CD4-positive, alpha-beta memory T cell (primary cell): ENCODE measurements at regions not wholly inside any gene's neighbourhood (a gene's known extent, or its start where the extent isn't known, plus 50 kb on each side); places are given as distances from the start of the nearest gene placed in this dataset.

Experiments used
- CTCF ChIA-PET: fragments of 350-600 bp; sonication (Branson Sonifier 250); formaldehyde crosslinking; loops from one replicate; lab custom pipeline; 2021; ENCODE audit warnings: inconsistent platforms; ENCODE audit not compliant: partially characterized antibody; lab: Charles Lee
- POLR2A ChIA-PET: fragments of 350-600 bp; sonication (Branson Sonifier 250); formaldehyde crosslinking; loops from one replicate; lab custom pipeline; 2021; ENCODE audit not compliant: partially characterized antibody; lab: Charles Lee
- DNase-seq, 5 donors: peaks; one replicate each; pipeline versions ENCODE4 v3.0.0 to v3.0.0-alpha.2; 2020 to 2022; ENCODE audit warnings: mixed read lengths in 1 of 5
- H3K27ac ChIP-seq: one replicate; pipeline ENCODE4 v1.7.0; 2013; ENCODE audit warnings: low read depth, low read length
- H3K27me3 ChIP-seq: 2 replicates; pipeline ENCODE4 v1.7.0; 2013; ENCODE audit warnings: mild to moderate bottlenecking, low read length, moderate library complexity; ENCODE audit not compliant: insufficient read depth
- H3K36me3 ChIP-seq: 2 replicates; pipeline ENCODE4 v1.7.0; 2013; ENCODE audit warnings: mild to moderate bottlenecking, low read length, moderate library complexity; ENCODE audit not compliant: insufficient read depth
- H3K4me1 ChIP-seq: 2 replicates; pipeline ENCODE4 v1.7.0; 2013; ENCODE audit warnings: mild to moderate bottlenecking, low read length, moderate library complexity; ENCODE audit not compliant: insufficient read depth
- H3K4me3 ChIP-seq, 2 donors: one replicate each; pipeline ENCODE4 v1.7.0; 2013; ENCODE audit warnings: low read length in 2 of 2, mild to moderate bottlenecking in 1 of 2
- H3K9me3 ChIP-seq, 2 donors: one replicate each; pipeline ENCODE4 v1.7.0; 2013; ENCODE audit warnings: low read length in 2 of 2, control low read depth in 1 of 2; ENCODE audit not compliant: control insufficient read depth in 1 of 2
- H3K27ac Mint-ChIP-seq, 7 donors: one replicate each; pipeline ENCODE4 v1.8.0; 2020 to 2021; ENCODE audit warnings: mixed read lengths in 7 of 7, mild to moderate bottlenecking in 6 of 7, inconsistent platforms in 3 of 7, moderate library complexity in 3 of 7
- H3K27me3 Mint-ChIP-seq, 2 donors: one replicate each; pipeline ENCODE4 v1.8.0; 2020 to 2021; ENCODE audit warnings: mixed read lengths in 2 of 2
- H3K36me3 Mint-ChIP-seq, 2 donors: one replicate each; pipeline ENCODE4 v1.8.0; 2020 to 2021; ENCODE audit warnings: mixed read lengths in 2 of 2, inconsistent platforms in 1 of 2, mild to moderate bottlenecking in 1 of 2
- H3K4me1 Mint-ChIP-seq, 4 donors: one replicate each; pipeline ENCODE4 v1.8.0; 2020 to 2021; ENCODE audit warnings: mixed read lengths in 4 of 4, mild to moderate bottlenecking in 1 of 4
- H3K4me3 Mint-ChIP-seq, 8 donors: one replicate each; pipeline ENCODE4 v1.8.0; 2020 to 2021; ENCODE audit warnings: mixed read lengths in 8 of 8, mild to moderate bottlenecking in 7 of 8, moderate library complexity in 6 of 8, inconsistent platforms in 3 of 8
- H3K9me3 Mint-ChIP-seq, 8 donors: one replicate each; pipeline ENCODE4 v1.8.0; 2020 to 2021; ENCODE audit warnings: mixed read lengths in 8 of 8, mild to moderate bottlenecking in 5 of 8, inconsistent platforms in 3 of 8, moderate library complexity in 1 of 8
- intact Hi-C: fragments of 100-400 bp; cut with micrococcal nuclease; formaldehyde crosslinking; loops from one replicate; pipeline ENCODE4 v1.15.1; 2023

- intact Hi-C loops: no loop called here
- H3K36me3 Mint-ChIP-seq: no peaks in the 10 kb centered on the region
- H3K9me3 Mint-ChIP-seq: peaks cover 0 to 21% (median 5%) of the 10 kb centered on the region in 8 donors
- H3K27ac Mint-ChIP-seq: no peak overlapping the region
- no peaks in the 10 kb centered on the region for H3K27me3 Mint-ChIP-seq
- no peak overlapping the region for H3K27ac ChIP-seq
- ChIA-PET CTCF (no interaction called here), POLR2A (no interaction called here)
- no peak overlapping the region for H3K4me3 ChIP-seq
- no peaks in the 10 kb centered on the region for H3K4me1 Mint-ChIP-seq
- no peaks in the 10 kb centered on the region for H3K36me3 ChIP-seq
- H3K4me1 ChIP-seq: no peaks in the 10 kb centered on the region
- H3K27me3 ChIP-seq: no peaks in the 10 kb centered on the region
- DNase-seq: no peak
- H3K4me3 Mint-ChIP-seq: no peak overlapping the region
- H3K9me3 ChIP-seq: no peaks in the 10 kb centered on the region
These were observed 887.5 kb downstream of the FAT4 start for GRCh38 chr4:126202226-126202625.

GRCh38 chr4:126207910-126208309 lies 893.2 kb downstream of the FAT4 start:
- intact Hi-C loops: no loop called here
- Histone ChIP-seq H3K4me1 (no peaks in the 10 kb centered on the region), H3K36me3 (no peaks in the 10 kb centered on the region), H3K9me3 (no peaks in the 10 kb centered on the region), H3K27me3 (no peaks in the 10 kb centered on the region), H3K4me3 (no peak overlapping the region), H3K27ac (no peak overlapping the region)
- ChIA-PET CTCF (interaction anchor here (1.4 kb wide), 1 partner anchor 47 kb away, joined by 3 read pairs; no protein-coding TSS in a partner anchor), POLR2A (no interaction called here)
- Mint-ChIP-seq H3K4me1 (no peaks in the 10 kb centered on the region), H3K4me3 (no peak overlapping the region), H3K27me3 (no peaks in the 10 kb centered on the region), H3K36me3 (no peaks in the 10 kb centered on the region), H3K27ac (no peak overlapping the region), H3K9me3 (peaks cover 0 to 14% (median 4%) of the 10 kb centered on the region in 8 donors)
- DNase-seq: no peak

GRCh38 chr4:126209147-126209546 lies 894.4 kb downstream of the FAT4 start:
- Histone ChIP-seq H3K9me3 (no peaks in the 10 kb centered on the region), H3K27ac (no peak overlapping the region), H3K27me3 (no peaks in the 10 kb centered on the region), H3K4me1 (no peaks in the 10 kb centered on the region), H3K36me3 (no peaks in the 10 kb centered on the region), H3K4me3 (no peak overlapping the region)
- intact Hi-C loops: no loop called here
- peaks cover 0 to 14% (median 4%) of the 10 kb centered on the region in 8 donors for H3K9me3 Mint-ChIP-seq
- CTCF ChIA-PET: no interaction called here
- no peaks in the 10 kb centered on the region for H3K4me1 Mint-ChIP-seq
- H3K27me3 Mint-ChIP-seq: no peaks in the 10 kb centered on the region
- H3K4me3 Mint-ChIP-seq: no peak overlapping the region
- no peaks in the 10 kb centered on the region for H3K36me3 Mint-ChIP-seq
- no peak for DNase-seq
- POLR2A ChIA-PET: no interaction called here
- H3K27ac Mint-ChIP-seq: no peak overlapping the region

GRCh38 chr4:126213996-126214395 lies 899.2 kb downstream of the FAT4 start:
- peaks cover 0 to 6% (median 3%) of the 10 kb centered on the region in 8 donors for H3K9me3 Mint-ChIP-seq
- no peaks in the 10 kb centered on the region for H3K4me1 Mint-ChIP-seq
- no peak for DNase-seq
- no peak overlapping the region for H3K4me3 Mint-ChIP-seq
- Histone ChIP-seq H3K9me3 (no peaks in the 10 kb centered on the region), H3K4me1 (no peaks in the 10 kb centered on the region), H3K27me3 (no peaks in the 10 kb centered on the region), H3K4me3 (no peak overlapping the region), H3K36me3 (no peaks in the 10 kb centered on the region), H3K27ac (no peak overlapping the region)
- H3K27ac Mint-ChIP-seq: no peak overlapping the region
- intact Hi-C loops: no loop called here
- H3K36me3 Mint-ChIP-seq: no peaks in the 10 kb centered on the region
- no peaks in the 10 kb centered on the region for H3K27me3 Mint-ChIP-seq
- POLR2A ChIA-PET: no interaction called here
- CTCF ChIA-PET: no interaction called here

GRCh38 chr4:126215759-126216158 lies 901.0 kb downstream of the FAT4 start:
- ChIA-PET CTCF (no interaction called here), POLR2A (no interaction called here)
- no peaks in the 10 kb centered on the region for H3K36me3 Mint-ChIP-seq
- no peaks in the 10 kb centered on the region for H3K27me3 ChIP-seq
- H3K27ac ChIP-seq: no peak overlapping the region
- H3K27ac Mint-ChIP-seq: no peak overlapping the region
- H3K4me1 Mint-ChIP-seq: no peaks in the 10 kb centered on the region
- DNase-seq: no peak
- H3K4me3 Mint-ChIP-seq: no peak overlapping the region
- intact Hi-C loops: no loop called here
- H3K4me1 ChIP-seq: no peaks in the 10 kb centered on the region
- no peaks in the 10 kb centered on the region for H3K27me3 Mint-ChIP-seq
- no peaks in the 10 kb centered on the region for H3K9me3 ChIP-seq
- peaks cover 0 to 6% (median 3%) of the 10 kb centered on the region in 8 donors for H3K9me3 Mint-ChIP-seq
- H3K4me3 ChIP-seq: no peak overlapping the region
- H3K36me3 ChIP-seq: no peaks in the 10 kb centered on the region

- intact Hi-C loops: no loop called here
- DNase-seq: no peak
- Mint-ChIP-seq H3K27ac (peak overlapping the region in 1 of 7 donors; percentile 41), H3K36me3 (no peaks in the 10 kb centered on the region), H3K4me1 (no peaks in the 10 kb centered on the region), H3K4me3 (no peak overlapping the region), H3K27me3 (no peaks in the 10 kb centered on the region), H3K9me3 (peaks cover 0 to 8% (median 3%) of the 10 kb centered on the region in 8 donors)
- no peaks in the 10 kb centered on the region for H3K4me1 ChIP-seq
- H3K4me3 ChIP-seq: no peak overlapping the region
- POLR2A ChIA-PET: no interaction called here
- no peaks in the 10 kb centered on the region for H3K27me3 ChIP-seq
- no peak overlapping the region for H3K27ac ChIP-seq
- H3K36me3 ChIP-seq: no peaks in the 10 kb centered on the region
- H3K9me3 ChIP-seq: no peaks in the 10 kb centered on the region
- CTCF ChIA-PET: no interaction called here
These were observed 901.9 kb downstream of the FAT4 start for GRCh38 chr4:126216611-126217010.

- no peak overlapping the region for H3K27ac ChIP-seq
- H3K36me3 ChIP-seq: no peaks in the 10 kb centered on the region
- peaks cover 0 to 6% (median 4%) of the 10 kb centered on the region in 8 donors for H3K9me3 Mint-ChIP-seq
- no peak overlapping the region for H3K4me3 Mint-ChIP-seq
- ChIA-PET CTCF (no interaction called here), POLR2A (no interaction called here)
- no peak overlapping the region for H3K27ac Mint-ChIP-seq
- no peaks in the 10 kb centered on the region for H3K27me3 ChIP-seq
- H3K27me3 Mint-ChIP-seq: no peaks in the 10 kb centered on the region
- no peak overlapping the region for H3K4me3 ChIP-seq
- no peaks in the 10 kb centered on the region for H3K9me3 ChIP-seq
- intact Hi-C loops: no loop called here
- no peaks in the 10 kb centered on the region for H3K4me1 ChIP-seq
- H3K36me3 Mint-ChIP-seq: no peaks in the 10 kb centered on the region
- no peaks in the 10 kb centered on the region for H3K4me1 Mint-ChIP-seq
- DNase-seq: no peak
These were observed 906.5 kb downstream of the FAT4 start for GRCh38 chr4:126221282-126221681.
